SKM-1 (cell line): ENCODE measurements at regions not wholly inside any gene's neighbourhood (a gene's known extent, or its start where the extent isn't known, plus 50 kb on each side); places are given as distances from the start of the nearest gene placed in this dataset.
A peak's percentile ranks its signal among the peaks of the same experiment; 100 is the strongest.

Experiments used
- DNase-seq: peaks from one replicate; lab custom pipeline; 2025; ENCODE audit not compliant: unreplicated experiment; lab: John Stamatoyannopoulos, UW

- peak; percentile 19 for DNase-seq
These were observed 181.1 kb upstream of the SPEF2 start for GRCh38 chr5:35436400-35437057.

- DNase-seq = no peak
These were observed 187.1 kb upstream of the SPEF2 start for GRCh38 chr5:35430381-35431162.

GRCh38 chr5:35420200-35420599 is 189.9 kb upstream of the PRLR start:
- no peak for DNase-seq

GRCh38 chr5:35417040-35417439 is 186.8 kb upstream of the PRLR start:
- DNase-seq = no peak

GRCh38 chr5:35416217-35416988 is 186.1 kb upstream of the PRLR start:
- no peak for DNase-seq

- DNase-seq = no peak
These were observed 185.0 kb upstream of the PRLR start for GRCh38 chr5:35415309-35415708.

GRCh38 chr5:35409361-35409760 is 179.1 kb upstream of the PRLR start:
- no peak for DNase-seq

GRCh38 chr5:35408146-35408545 is 177.9 kb upstream of the PRLR start:
- DNase-seq = no peak

- no peak for DNase-seq
These were observed 177.4 kb upstream of the PRLR start for GRCh38 chr5:35407697-35408096.

GRCh38 chr5:35405938-35406337 is 175.7 kb upstream of the PRLR start:
- no peak for DNase-seq

- DNase-seq = no peak
These were observed 174.4 kb upstream of the PRLR start for GRCh38 chr5:35404701-35405100.

- no peak for DNase-seq
These were observed 163.6 kb upstream of the PRLR start for GRCh38 chr5:35393901-35394300.

- no peak for DNase-seq
These were observed 154.4 kb upstream of the PRLR start for GRCh38 chr5:35384658-35385057.

GRCh38 chr5:35383041-35383440 is 152.8 kb upstream of the PRLR start:
- DNase-seq = no peak

- DNase-seq = no peak
These were observed 147.4 kb upstream of the PRLR start for GRCh38 chr5:35377653-35378052.

GRCh38 chr5:35374584-35374983 is 144.3 kb upstream of the PRLR start:
- no peak for DNase-seq

GRCh38 chr5:35373249-35373648 is 143.0 kb upstream of the PRLR start:
- DNase-seq = no peak

GRCh38 chr5:35372482-35372881 is 142.2 kb upstream of the PRLR start:
- no peak for DNase-seq

GRCh38 chr5:35371951-35372426 is 141.7 kb upstream of the PRLR start:
- no peak for DNase-seq

GRCh38 chr5:35370871-35371270 is 140.6 kb upstream of the PRLR start:
- no peak for DNase-seq

GRCh38 chr5:35369965-35370790 is 139.9 kb upstream of the PRLR start:
- DNase-seq = no peak
